ENCODE measurements at regions not wholly inside any gene's neighbourhood (a gene's known extent, or its start where the extent isn't known, plus 50 kb on each side); places are given as distances from the start of the nearest gene placed in this dataset.
"Not testable (repeated sequence)": the region's sequence is repeated elsewhere in the genome, so short reads cannot be mapped to it uniquely, and the experiment has no call there.

GRCh38 chr13:83765796-83766195 is 116.5 kb downstream of the SLITRK1 start:
- intact Hi-C loops (cut with micrococcal nuclease), result no loop called here
- Histone ChIP-seq H3K4me3 (ENCODE audit: control extremely low read depth in 1 of 5, extremely low read depth in 1 of 5, insufficient read depth in 1 of 5, low read depth in 2 of 5, low read length in 4 of 5) (no peak overlapping the region), H3K4me1 (ENCODE audit: control insufficient read depth in 2 of 2, insufficient read depth in 2 of 2, low read length in 2 of 2) (no peaks in the 10 kb centered on the region), H2AFZ (ENCODE audit: insufficient read depth, low read depth, low read length, poor library complexity, severe bottlenecking) (no peak overlapping the region), H3K36me3 (replicated peaks in 1 of 2; ENCODE audit: control extremely low read depth in 1 of 2, control insufficient read depth in 1 of 2, extremely low read depth in 1 of 2, insufficient read depth in 2 of 2, low read length in 1 of 2) (no peaks in the 10 kb centered on the region), H3K9me3 (ENCODE audit: control extremely low read depth in 1 of 3, control insufficient read depth in 2 of 3, insufficient read depth in 1 of 3, low read length in 2 of 3) (no peaks in the 10 kb centered on the region), H3K4me2 (replicated peaks; ENCODE audit: low read depth, low read length, poor library complexity, severe bottlenecking) (no peak overlapping the region), H3K27me3 (replicated peaks in 1 of 4; ENCODE audit: control extremely low read depth in 1 of 4, control insufficient read depth in 3 of 4, insufficient read depth in 4 of 4, low read length in 3 of 4) (no peaks in the 10 kb centered on the region), H3K27ac (ENCODE audit: low read length in 2 of 2) (no peak overlapping the region), H3K9ac (ENCODE audit: low read length) (no peak overlapping the region), H3K79me2 (ENCODE audit: control insufficient read depth, insufficient read depth, low read length) (no peaks in the 10 kb centered on the region), H4K20me1 (ENCODE audit: control insufficient read depth, insufficient read depth, low read length, poor library complexity, severe bottlenecking) (no peaks in the 10 kb centered on the region)
- Mint-ChIP-seq H3K4me3 (no peak overlapping the region), H3K9me3 (ENCODE audit: insufficient read depth) (peaks cover 2% of the 10 kb centered on the region), H3K4me1 (no peaks in the 10 kb centered on the region), H3K27ac (no peak overlapping the region), H3K27me3 (no peaks in the 10 kb centered on the region)
- ChIA-PET CTCF (no interaction called here), POLR2A (no interaction called here)
- no peak for ATAC-seq (ENCODE audit: low read depth)
- TF ChIP-seq CTCF (IDR thresholded peaks at IDR 0.05), result no peak
- no peak for TF ChIP-seq EZH2 (IDR thresholded peaks at IDR 0.05; ENCODE audit: borderline replicate concordance, insufficient read depth, low read depth, low read length, poor library complexity, severe bottlenecking)
- 100% methylated on average over 1 of the region's 1 CpG for WGBS (ENCODE audit: insufficient coverage)
- no peak for DNase-seq

- Histone ChIP-seq H3K27me3 (replicated peaks in 1 of 4; ENCODE audit: control extremely low read depth in 1 of 4, control insufficient read depth in 3 of 4, insufficient read depth in 4 of 4, low read length in 3 of 4) (no peaks in the 10 kb centered on the region), H4K20me1 (ENCODE audit: control insufficient read depth, insufficient read depth, low read length, poor library complexity, severe bottlenecking) (no peaks in the 10 kb centered on the region), H3K27ac (ENCODE audit: low read length in 2 of 2) (no peak overlapping the region), H2AFZ (ENCODE audit: insufficient read depth, low read depth, low read length, poor library complexity, severe bottlenecking) (no peak overlapping the region), H3K9me3 (ENCODE audit: control extremely low read depth in 1 of 3, control insufficient read depth in 2 of 3, insufficient read depth in 1 of 3, low read length in 2 of 3) (no peaks in the 10 kb centered on the region), H3K36me3 (replicated peaks in 1 of 2; ENCODE audit: control extremely low read depth in 1 of 2, control insufficient read depth in 1 of 2, extremely low read depth in 1 of 2, insufficient read depth in 2 of 2, low read length in 1 of 2) (no peaks in the 10 kb centered on the region), H3K9ac (ENCODE audit: low read length) (no peak overlapping the region), H3K4me2 (replicated peaks; ENCODE audit: low read depth, low read length, poor library complexity, severe bottlenecking) (no peak overlapping the region), H3K4me1 (ENCODE audit: control insufficient read depth in 2 of 2, insufficient read depth in 2 of 2, low read length in 2 of 2) (no peaks in the 10 kb centered on the region), H3K4me3 (ENCODE audit: control extremely low read depth in 1 of 5, extremely low read depth in 1 of 5, insufficient read depth in 1 of 5, low read depth in 2 of 5, low read length in 4 of 5) (no peak overlapping the region), H3K79me2 (ENCODE audit: control insufficient read depth, insufficient read depth, low read length) (no peaks in the 10 kb centered on the region)
- H3K27ac Mint-ChIP-seq, result no peak overlapping the region
- peaks cover 4% of the 10 kb centered on the region for H3K9me3 Mint-ChIP-seq (ENCODE audit: insufficient read depth)
- intact Hi-C loops (cut with micrococcal nuclease), result no loop called here
- TF ChIP-seq EZH2 (IDR thresholded peaks at IDR 0.05; ENCODE audit: borderline replicate concordance, insufficient read depth, low read depth, low read length, poor library complexity, severe bottlenecking), result no peak
- TF ChIP-seq CTCF (IDR thresholded peaks at IDR 0.05), result no peak
- no CpG with 5 or more reads among the region's 2 CpGs for WGBS (ENCODE audit: insufficient coverage)
- ChIA-PET CTCF (no interaction called here), POLR2A (no interaction called here)
- DNase-seq, result no peak
- no peaks in the 10 kb centered on the region for H3K4me1 Mint-ChIP-seq
- H3K27me3 Mint-ChIP-seq, result no peaks in the 10 kb centered on the region
- ATAC-seq (ENCODE audit: low read depth), result no peak
- no peak overlapping the region for H3K4me3 Mint-ChIP-seq
These were observed 120.6 kb downstream of the SLITRK1 start for GRCh38 chr13:83761631-83762030.

GRCh38 chr13:83755210-83755609 is 127.1 kb downstream of the SLITRK1 start:
- DNase-seq; H3K4me2 ChIP-seq (replicated peaks; ENCODE audit: low read depth, low read length, poor library complexity, severe bottlenecking); H3K4me3 ChIP-seq (ENCODE audit: control extremely low read depth in 1 of 5, extremely low read depth in 1 of 5, insufficient read depth in 1 of 5, low read depth in 2 of 5, low read length in 4 of 5); H3K27ac ChIP-seq (ENCODE audit: low read length in 2 of 2); H3K9ac ChIP-seq (ENCODE audit: low read length); H3K27ac Mint-ChIP-seq; H3K79me2 ChIP-seq (ENCODE audit: control insufficient read depth, insufficient read depth, low read length); H3K9me3 Mint-ChIP-seq (ENCODE audit: insufficient read depth); H3K36me3 ChIP-seq (replicated peaks in 1 of 2; ENCODE audit: control extremely low read depth in 1 of 2, control insufficient read depth in 1 of 2, extremely low read depth in 1 of 2, insufficient read depth in 2 of 2, low read length in 1 of 2); H3K4me3 Mint-ChIP-seq; POLR2A ChIA-PET; ATAC-seq (ENCODE audit: low read depth); intact Hi-C loops (cut with micrococcal nuclease); H3K27me3 Mint-ChIP-seq; H3K4me1 Mint-ChIP-seq; H3K4me1 ChIP-seq (ENCODE audit: control insufficient read depth in 2 of 2, insufficient read depth in 2 of 2, low read length in 2 of 2); H3K27me3 ChIP-seq (replicated peaks in 1 of 4; ENCODE audit: control extremely low read depth in 1 of 4, control insufficient read depth in 3 of 4, insufficient read depth in 4 of 4, low read length in 3 of 4); CTCF ChIA-PET; H4K20me1 ChIP-seq (ENCODE audit: control insufficient read depth, insufficient read depth, low read length, poor library complexity, severe bottlenecking); H2AFZ ChIP-seq (ENCODE audit: insufficient read depth, low read depth, low read length, poor library complexity, severe bottlenecking): not testable (repeated sequence)
- H3K9me3 ChIP-seq (ENCODE audit: control extremely low read depth in 1 of 3, control insufficient read depth in 2 of 3, insufficient read depth in 1 of 3, low read length in 2 of 3), result peaks cover 0 to 12% (median 1%) of the 10 kb centered on the region in 3 donors
- WGBS (ENCODE audit: insufficient coverage), result no CpG with 5 or more reads among the region's 2 CpGs
